ENCODE measurements at regions not wholly inside any gene's neighbourhood (a gene's known extent, or its start where the extent isn't known, plus 50 kb on each side); places are given as distances from the start of the nearest gene placed in this dataset.

DNA sequence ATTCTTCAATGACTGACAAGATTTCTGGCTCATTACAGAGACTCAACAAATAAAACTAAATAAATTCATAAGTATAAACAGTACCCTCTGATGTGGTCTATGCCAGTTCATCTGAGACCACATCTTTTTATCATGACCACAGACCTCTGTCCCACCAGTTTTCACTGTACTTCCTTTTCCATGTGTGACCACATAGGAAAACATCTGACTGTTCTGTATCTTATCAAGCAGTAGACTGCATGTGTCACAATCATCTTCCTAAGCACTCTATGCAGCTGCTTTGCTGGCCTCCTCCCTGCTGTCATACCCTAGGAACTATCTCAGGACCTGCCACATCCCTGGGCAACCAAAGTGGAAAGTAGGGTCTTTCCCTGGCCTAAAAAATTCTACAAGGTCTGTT, 205.0 kb upstream of the ZNF462 start:
- DNase-seq (ENCODE audit: low spot score), result no peak

DNA sequence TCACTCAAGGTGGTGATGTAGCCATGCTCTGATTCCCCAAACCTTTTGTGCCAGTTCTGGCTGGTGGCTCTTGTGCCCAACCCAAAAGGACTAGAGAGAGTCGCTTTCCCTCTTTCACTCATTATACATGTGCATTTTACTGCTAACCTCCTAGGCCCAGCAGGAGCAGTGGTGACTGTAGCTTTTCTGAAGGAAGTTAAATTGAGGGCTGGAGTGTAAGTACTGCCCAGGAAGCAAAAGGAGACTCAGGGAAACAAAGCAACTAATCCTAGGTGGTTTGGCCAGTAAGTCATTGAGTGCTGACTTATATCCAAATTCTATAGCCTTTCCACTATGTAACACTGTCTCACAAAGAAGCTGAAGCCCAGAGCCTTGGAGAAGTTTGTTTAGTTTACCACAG, 194.4 kb upstream of the ZNF462 start:
- no peak for DNase-seq (ENCODE audit: low spot score)

DNA sequence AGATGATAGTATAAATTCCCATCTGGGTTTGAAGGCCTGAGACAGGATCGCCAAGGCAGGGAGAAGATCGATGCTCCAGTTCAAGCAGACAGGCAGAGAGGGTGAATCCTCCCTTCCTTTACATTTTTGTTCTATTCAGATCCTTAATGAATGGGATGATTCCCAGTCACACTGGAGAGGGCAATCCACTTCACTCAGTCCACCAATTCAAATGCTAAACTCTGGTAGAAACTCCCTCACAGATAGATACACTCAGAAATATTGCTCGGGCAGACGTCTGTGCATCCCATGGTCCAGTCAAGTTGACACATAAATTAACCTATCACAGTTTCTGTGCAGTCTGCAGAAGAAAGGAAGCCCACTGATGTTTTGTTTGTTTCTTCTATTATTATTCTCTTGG, 193.1 kb upstream of the ZNF462 start:
- no peak for DNase-seq (ENCODE audit: low spot score)

DNA sequence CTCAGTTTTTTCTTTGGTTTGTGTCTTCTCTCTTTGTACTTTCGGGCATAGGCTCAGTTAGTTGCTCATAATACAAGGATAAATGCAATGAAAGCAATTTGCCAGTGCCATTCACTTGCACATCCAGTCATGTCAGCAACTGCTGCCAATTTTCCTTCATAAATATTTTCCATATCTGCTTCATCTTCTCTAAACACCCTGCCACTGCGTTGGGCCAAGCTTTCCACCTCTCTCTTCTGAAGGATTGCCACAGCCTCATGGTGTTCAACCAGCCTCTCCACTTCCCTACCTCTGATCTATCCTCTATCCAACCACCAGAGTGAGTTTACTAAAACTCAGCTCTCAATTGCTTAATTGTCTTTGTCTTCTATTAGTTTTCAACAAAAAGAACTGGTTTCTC, 192.5 kb upstream of the ZNF462 start:
- DNase-seq (ENCODE audit: low spot score), result no peak

DNA sequence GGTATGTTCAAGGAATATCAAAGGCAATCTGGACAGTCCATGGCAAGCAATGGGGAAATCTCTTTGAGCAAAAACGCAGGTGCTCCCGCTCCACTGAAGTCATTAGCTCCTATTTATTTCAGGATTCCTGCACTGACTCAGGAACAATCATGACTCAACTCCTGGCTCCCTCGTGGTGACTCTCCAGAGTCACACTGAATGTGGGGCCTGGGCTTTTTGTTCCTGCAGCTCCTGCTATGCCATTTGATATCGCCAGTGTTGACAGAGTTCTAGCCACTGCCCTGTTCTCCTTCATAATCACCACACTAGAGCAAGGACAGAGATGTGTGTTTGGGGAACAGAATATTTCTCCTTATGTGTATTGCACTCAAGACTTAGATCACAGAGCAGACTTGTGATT, 187.2 kb upstream of the ZNF462 start:
- DNase-seq (ENCODE audit: low spot score), result no peak

DNA sequence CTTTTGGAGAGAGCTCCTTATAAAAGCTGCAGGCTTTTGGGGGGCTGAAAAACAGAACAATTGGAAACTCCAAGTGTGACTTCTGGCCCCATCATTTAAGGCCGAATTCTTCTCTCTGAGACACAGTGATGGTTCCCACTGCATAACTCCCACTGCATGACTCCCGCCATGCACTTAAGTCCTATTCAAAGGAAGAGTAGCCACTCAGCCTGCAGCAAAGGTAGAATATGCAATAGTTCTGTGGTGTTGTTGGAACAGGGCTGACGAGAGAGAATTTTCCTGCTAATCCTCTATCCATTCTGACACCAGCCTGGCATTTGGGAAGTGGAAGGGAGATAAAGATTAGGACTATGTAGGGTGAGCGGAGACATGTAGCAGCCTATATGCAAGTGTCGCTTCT, 185.6 kb upstream of the ZNF462 start:
- DNase-seq (ENCODE audit: low spot score), result no peak

DNA sequence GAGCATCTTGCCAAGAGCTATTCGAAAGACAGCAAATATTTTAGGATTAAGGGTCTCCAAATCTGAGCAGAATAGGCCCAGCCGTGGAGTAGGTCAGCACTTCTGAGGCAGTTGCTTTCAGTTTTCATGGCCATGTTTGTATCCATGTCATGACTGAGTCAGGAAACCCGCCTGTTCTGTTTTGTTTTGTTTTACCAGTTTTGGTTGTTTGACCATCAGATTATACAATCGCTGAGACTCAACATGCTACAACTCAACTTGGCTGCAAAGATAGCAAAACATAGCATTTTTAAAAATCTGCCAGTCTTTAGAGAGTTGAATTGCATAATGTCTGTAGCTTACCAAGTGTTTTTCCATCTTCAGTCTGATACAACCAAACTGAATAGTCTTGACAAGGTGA, 185.1 kb upstream of the ZNF462 start:
- no peak for DNase-seq (ENCODE audit: low spot score)

DNA sequence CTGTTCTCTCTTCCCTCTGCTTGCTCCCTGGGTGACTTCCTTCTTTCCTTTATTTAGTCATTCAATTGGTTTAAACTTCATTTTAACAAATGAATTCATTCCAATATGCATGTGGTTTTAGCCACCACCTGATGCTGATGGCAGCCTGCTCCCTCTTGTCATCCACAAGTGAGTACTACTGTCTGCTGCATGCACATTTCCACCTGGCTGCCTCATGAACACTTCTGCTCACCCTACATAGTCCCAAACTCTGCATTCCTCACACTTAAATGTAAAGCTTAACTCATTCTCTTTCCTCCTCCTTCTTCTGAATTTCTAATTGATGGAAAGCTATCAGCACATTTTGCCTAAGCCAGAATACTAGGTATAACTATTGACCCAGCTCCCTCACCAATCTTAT, 184.7 kb upstream of the ZNF462 start:
- DNase-seq (ENCODE audit: low spot score), result no peak

DNA sequence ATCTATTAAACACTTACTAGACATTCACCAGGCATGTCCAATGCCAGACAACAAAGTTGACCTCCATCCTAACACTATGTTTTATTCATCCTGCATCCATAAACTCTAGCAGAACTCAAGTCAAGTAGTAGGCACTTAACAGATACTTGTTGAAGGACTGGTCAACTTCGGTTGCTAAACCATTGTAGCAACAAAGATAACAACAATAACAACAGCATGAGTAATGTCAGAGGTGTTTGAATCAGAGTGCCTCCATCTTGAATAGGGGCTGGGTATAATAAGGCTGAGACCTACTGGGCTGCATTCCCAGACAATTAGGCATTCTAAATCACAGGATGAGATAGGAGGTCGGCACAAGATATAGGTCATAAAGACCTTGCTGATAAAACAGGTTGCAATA, 180.5 kb upstream of the ZNF462 start:
- no peak for DNase-seq (ENCODE audit: low spot score)

DNA sequence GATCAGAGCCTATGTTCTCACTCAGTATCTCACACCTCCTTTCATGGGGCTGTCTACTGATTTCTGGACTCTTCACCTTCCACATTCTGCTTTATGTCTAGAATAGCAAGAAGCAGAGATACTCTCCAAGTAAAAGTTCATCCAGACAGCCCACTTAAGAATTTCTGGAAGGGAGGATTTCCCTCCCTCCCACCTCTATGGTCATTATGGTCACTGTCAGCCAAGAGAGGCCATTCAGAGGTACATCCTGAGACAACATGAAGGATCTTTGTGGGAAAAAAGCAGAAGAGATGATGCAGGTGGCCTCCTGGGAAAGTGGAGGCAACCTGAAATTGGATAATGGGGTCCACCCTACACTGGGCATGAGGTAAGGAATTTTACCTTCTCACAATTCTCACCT, 179.5 kb upstream of the ZNF462 start:
- DNase-seq (ENCODE audit: low spot score), result no peak

DNA sequence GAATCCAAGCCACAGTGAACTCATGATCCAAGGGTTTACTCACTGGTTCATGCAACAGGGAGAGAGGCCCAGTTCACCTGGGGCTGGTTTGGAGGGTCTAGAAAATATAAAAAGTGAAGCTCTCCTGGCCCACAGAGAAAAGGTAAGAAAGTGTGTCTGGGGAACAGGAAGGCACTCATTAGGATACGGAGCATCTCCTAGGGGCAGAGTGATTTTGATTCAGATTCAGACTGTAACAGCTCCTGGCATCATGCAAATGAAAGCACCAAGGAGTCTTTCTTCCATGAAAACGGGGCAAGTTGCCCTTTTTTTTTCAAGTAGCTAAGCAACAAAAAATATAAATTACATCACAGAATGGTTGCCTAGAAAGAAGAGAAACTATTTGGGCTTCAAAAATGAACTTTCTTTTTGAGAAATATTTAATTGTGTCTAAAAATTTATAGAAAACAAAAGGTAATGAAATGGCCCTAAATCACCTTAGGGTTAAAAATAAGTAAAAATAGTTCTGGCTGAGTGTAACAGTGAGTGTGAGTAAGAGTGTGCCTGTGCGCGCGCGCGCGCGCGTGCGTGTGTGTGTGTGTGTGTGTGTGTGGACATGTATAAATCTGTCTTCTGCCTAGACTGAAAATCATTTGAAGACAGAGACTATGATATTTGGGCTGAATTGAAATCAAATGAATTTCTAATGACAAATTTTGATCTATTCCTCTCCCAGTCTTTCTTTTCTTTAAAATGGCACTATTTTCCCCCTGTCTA, 177.8 kb upstream of the ZNF462 start:
- no peak for DNase-seq (ENCODE audit: low spot score)

DNA sequence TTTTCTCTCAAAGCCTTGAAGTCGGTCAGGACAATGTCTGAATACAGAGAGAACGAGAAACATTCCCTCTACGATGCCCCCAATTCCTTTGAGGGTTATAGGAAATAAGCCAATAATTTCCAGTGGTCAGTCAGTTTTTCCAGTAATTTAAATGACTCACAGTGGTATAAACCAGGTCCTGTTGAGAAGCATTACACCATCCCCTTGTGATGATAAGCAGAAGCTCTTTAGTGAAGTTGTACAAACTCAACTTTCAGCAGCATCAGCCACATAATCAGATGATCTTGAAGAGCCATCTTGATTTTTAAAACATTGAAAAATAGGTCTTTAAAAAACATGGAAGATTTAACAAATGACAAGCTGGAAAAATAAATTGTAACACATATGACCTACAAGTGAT, 173.9 kb upstream of the ZNF462 start:
- DNase-seq (ENCODE audit: low spot score), result no peak

DNA sequence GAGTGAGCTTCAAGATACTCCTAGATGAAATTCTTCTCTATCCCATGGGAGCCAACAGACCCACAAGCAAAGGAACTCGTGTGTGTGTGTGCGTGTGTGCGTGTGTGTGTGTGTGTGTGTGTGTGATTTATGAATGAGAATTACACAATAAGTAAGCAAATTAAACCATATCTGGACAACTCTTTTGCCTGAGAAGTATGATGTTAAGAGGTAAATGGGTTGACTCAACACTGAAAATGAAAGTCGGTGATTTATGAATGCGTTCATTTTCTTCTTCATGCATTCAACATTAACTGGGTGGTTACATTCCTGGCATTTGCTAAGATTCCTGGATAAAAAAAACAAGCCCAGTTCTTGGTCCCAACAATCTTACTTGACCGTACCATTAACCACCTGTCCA, 171.3 kb upstream of the ZNF462 start:
- DNase-seq (ENCODE audit: low spot score), result no peak

DNA sequence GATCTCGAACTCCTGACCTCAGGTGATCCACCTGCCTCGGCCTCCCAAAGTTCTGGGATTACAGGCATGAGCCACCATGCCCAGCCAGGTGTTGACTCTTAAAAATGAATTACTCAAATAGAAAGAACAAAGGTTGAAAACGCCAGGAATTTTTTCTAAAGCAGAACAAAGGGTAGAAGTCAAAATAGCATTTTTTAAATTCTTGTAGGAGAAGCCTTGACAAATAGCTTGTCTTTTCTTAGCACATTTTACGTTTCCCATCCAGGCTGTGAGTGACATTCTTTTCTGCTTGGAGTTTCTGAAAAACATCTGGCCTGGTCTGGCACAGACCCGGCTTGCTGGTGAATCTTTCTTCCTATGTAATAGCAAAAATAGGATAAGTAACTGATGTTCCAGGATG, 169.4 kb upstream of the ZNF462 start:
- DNase-seq (ENCODE audit: low spot score), result no peak

DNA sequence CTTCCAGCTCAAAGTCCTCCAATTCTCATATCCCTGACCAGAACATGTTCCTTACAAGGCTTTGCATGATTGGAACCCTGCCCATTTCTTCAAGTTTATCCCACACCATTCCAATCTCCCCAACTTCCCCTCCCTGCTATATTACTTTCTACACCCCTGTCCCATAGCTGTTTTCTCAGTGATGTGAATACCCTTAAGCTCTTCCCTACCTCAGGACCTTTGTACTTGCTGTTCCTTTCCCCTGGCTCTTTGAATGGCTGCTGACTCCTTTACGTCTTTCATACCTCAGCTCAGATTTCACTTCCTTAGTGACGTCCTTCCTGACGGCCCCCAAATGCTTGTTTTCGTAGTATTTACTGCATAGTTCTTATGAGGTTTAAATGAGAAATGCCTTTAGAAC, 166.2 kb upstream of the ZNF462 start:
- no peak for DNase-seq (ENCODE audit: low spot score)

DNA sequence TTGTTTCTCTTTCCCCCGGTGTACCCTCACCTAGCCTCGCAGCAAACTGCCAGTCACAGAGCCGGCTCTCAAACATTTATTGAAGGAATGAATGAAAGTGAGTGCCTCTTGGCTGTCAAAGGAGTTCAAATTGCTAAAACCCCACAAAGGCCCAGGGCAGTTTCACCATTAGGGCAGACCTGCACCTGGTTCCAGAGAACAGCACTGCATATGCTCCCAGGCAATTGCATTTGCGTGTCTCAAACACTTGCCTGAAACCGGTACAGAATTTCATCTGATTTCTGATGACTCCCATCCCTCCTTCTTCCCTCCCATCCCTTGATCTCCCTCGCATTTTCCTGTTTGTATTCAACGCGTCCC, 165.6 kb upstream of the ZNF462 start:
- no peak for DNase-seq (ENCODE audit: low spot score)

DNA sequence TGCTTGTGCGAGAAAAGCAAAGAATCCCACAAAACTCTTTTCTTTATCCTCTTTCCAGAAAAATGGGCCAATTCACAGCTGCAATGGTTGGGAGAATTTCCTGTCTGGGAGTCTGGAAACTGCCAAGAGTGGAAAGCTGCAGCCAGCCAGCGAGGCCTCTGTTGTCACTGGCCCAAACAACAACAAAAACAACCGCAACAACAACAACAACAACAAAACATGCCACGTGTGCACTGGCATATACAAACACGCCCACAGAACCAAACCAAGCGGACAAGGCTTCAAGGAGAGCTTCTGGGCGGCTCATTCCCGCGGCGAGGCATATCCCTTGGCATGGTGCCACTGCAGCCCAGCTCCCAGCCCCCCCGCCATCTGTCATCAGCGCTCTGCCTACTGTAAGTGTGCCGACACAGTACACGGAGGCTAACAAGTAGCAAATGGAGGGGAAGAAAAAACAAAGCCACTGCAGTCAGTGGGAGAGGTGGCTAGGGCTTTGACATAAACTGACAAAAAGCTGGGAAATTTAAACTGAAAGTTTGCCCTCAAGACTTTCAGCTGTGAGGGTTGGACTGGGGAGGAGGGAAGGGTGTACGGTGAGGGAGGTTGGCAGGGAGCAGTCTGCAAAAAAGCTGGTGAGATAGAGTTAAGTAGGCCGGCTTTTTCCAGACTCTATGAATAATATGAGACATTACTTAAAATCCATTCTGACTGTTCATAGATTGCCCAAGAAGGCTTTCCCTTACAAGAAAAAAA, 165.0 kb upstream of the ZNF462 start:
- DNase-seq (ENCODE audit: low spot score), result no peak

DNA sequence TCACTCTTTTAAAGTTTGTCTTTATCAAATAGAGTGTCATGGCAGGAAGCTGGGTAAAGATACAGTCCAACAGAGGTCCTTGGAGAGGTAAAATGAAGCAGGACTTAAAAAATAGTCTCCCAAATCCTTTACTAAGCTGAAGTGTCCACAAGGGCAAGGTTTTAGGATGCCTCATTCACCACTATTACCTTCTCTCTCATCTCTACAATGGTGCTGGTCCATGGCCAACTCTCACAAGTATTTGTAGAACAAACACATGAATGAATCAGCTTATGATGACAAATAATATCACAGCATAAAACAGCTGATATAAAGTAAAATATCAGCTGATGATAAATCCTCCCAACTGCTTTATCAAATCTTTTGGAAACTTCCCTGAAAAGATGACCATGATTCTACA, 162.3 kb upstream of the ZNF462 start:
- no peak for DNase-seq (ENCODE audit: low spot score)

DNA sequence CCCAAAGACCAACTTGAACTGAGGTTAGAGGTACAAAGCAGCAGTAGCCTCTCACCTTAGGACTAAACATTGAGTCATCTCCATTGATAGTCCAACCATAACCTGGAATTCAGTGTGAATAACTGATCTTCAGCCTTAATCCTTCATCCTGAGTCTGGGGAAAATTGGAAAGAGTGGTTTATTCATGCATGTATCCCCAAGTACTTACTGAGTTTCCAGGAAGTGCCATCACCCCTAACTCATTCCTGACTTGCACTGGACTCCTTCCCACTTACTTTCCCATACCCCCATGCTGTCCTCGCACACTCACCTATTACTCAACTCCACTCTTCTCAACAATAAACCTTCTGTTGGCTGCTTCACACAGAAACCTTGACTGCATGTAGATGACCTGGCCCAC, 161.4 kb upstream of the ZNF462 start:
- no peak for DNase-seq (ENCODE audit: low spot score)

DNA sequence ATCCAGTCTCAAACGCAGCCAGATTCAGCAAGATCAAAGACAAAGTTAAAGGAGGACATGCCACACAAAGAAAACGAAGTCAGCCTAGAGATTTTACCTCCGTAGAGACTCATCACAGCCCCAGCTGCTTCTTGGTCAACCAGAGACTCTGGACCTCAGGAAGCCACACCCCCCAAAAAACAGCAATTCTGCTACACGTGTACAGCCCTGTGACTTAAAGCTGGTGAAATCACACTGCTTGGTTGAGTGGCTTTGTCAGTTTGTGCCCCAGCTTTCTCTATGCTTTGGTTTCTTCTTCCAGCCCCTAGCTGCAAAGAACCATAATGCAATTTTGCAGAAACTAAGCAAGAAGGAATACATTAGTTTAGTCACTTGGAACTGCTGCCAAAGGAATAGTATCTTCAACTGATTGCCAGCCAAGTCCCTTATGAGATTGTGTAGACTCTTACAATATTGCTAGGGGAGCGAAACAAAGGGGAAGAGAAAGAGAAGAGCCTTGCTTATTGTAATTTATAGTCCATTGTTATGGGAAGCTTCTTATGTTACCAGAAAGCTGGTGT, 158.8 kb upstream of the ZNF462 start:
- no peak for DNase-seq (ENCODE audit: low spot score)

DNA sequence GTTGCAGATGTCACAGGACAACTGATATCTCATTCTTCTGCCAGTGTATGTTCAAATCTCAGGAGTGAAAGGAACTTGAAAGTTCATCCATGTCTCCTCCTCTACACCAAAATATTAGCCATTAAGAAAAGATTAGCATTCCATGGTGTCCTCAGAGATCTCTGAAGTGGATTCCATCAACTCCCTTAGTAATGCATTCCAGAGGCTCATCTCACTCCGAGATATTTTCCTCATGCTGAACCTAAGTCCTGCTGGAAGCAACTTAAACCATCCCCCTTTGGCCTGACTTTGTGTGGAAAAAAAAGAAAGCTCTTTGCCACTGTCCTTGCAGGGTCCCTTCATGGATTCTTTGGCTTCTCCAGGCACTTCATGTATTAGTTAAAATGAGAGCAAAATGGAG, 155.7 kb upstream of the ZNF462 start:
- no peak for DNase-seq (ENCODE audit: low spot score)

DNA sequence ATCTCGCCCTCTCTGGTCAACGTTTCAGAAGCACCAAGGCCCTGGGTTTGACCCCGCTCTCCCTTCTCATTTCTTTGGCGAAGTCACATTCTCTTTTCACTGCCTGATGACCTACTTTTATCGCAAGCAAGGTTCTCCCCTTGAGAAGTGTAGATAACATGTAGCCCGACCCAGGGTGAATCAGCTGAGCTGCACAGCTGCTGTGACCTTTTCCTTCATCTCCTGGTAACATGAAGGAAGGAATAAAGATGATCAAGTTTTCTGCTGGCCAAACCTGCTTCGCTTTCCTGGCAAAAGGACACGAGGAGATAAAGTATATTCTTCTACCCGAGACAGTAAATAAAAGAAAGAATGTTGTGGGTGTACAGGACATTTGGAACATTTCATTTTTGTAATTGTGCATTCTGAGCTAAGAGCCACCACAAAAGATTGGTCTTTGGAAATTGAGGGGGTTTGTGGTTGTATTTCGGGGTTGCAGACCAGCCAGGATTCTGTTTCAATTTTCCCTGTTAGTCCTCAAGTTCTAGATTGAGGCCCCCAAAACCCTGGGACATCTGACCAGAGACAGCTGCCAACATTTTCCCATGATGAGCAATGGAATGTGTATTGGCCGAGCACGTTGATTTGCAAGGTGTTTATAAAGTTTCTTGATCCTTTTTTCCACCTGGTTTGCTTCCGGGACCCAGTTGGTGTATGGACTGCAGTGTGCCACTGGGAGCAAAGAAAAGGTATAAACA, 155.1 kb upstream of the ZNF462 start:
- DNase-seq (ENCODE audit: low spot score), result no peak

All from HuH-7 (cell line).